GM20000 (cell line): ENCODE measurements at regions not wholly inside any gene's neighbourhood (a gene's known extent, or its start where the extent isn't known, plus 50 kb on each side); places are given as distances from the start of the nearest gene placed in this dataset.

Experiments used
- DNase-seq: peaks from one replicate; pipeline ENCODE4 v3.0.0; 2012; ENCODE audit warnings: low spot score
- TF ChIP-seq, protein P1 (sequence below): IDR thresholded peaks from 2 replicates; pipeline ENCODE4 v1.5.1; 2012; ENCODE audit warnings: mild to moderate bottlenecking, control low read depth; ENCODE audit errors: extremely low read depth, missing control alignments

GRCh38 chr13:79675931-79676660 lies 195.1 kb downstream of the NDFIP2 start:
- TF ChIP-seq, protein P1, sequence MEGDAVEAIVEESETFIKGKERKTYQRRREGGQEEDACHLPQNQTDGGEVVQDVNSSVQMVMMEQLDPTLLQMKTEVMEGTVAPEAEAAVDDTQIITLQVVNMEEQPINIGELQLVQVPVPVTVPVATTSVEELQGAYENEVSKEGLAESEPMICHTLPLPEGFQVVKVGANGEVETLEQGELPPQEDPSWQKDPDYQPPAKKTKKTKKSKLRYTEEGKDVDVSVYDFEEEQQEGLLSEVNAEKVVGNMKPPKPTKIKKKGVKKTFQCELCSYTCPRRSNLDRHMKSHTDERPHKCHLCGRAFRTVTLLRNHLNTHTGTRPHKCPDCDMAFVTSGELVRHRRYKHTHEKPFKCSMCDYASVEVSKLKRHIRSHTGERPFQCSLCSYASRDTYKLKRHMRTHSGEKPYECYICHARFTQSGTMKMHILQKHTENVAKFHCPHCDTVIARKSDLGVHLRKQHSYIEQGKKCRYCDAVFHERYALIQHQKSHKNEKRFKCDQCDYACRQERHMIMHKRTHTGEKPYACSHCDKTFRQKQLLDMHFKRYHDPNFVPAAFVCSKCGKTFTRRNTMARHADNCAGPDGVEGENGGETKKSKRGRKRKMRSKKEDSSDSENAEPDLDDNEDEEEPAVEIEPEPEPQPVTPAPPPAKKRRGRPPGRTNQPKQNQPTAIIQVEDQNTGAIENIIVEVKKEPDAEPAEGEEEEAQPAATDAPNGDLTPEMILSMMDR = no peak
- DNase-seq = no peak

- TF ChIP-seq, protein P1 = no peak
- no peak for DNase-seq
Observed at GRCh38 chr13:79674765-79675515, 194.0 kb downstream of the NDFIP2 start.

- DNase-seq = no peak
- TF ChIP-seq, protein P1 = no peak
Observed at GRCh38 chr13:79673993-79674377, 193.0 kb downstream of the NDFIP2 start.

GRCh38 chr13:79673310-79673992 lies 192.5 kb downstream of the NDFIP2 start:
- TF ChIP-seq, protein P1 = no peak
- DNase-seq = no peak

GRCh38 chr13:79671420-79671819 lies 190.5 kb downstream of the NDFIP2 start:
- TF ChIP-seq, protein P1 = no peak
- DNase-seq = no peak

- DNase-seq = no peak
- TF ChIP-seq, protein P1 = no peak
Observed at GRCh38 chr13:79668201-79668752, 187.3 kb downstream of the NDFIP2 start.
